ENCODE measurements at regions not wholly inside any gene's neighbourhood (a gene's known extent, or its start where the extent isn't known, plus 50 kb on each side); places are given as distances from the start of the nearest gene placed in this dataset.

DNA sequence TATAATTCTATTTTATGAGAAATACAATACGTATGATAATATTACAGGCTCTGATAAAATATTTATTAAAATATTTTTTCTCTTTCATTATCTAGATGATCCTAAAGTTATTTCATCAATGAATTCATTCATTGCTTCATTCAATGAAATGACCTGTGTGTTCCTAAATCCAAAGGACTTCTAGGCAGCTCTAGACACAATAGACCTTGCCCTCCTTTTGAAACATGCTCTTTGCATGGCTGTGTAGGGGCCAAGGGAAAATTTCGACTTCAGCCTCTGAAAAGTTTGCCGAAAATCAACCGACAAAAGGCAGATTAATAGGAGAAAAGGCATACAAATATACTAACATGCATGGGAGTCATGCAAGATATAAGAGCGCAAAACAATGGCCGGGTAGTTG lies 402.0 kb downstream of the ELAVL2 start:
- DNase-seq (ENCODE audit: low spot score in 2 of 2): no peak
- Histone ChIP-seq H3K27ac (no peak overlapping the region), H3K4me3 (no peak overlapping the region), H3K9me3 (no peaks in the 10 kb centered on the region), H3K4me1 (no peaks in the 10 kb centered on the region), H3K27me3 (no peaks in the 10 kb centered on the region), H3K36me3 (no peaks in the 10 kb centered on the region)
- intact Hi-C loops (cut with DNase I): no loop called here
- TF ChIP-seq, protein P1, sequence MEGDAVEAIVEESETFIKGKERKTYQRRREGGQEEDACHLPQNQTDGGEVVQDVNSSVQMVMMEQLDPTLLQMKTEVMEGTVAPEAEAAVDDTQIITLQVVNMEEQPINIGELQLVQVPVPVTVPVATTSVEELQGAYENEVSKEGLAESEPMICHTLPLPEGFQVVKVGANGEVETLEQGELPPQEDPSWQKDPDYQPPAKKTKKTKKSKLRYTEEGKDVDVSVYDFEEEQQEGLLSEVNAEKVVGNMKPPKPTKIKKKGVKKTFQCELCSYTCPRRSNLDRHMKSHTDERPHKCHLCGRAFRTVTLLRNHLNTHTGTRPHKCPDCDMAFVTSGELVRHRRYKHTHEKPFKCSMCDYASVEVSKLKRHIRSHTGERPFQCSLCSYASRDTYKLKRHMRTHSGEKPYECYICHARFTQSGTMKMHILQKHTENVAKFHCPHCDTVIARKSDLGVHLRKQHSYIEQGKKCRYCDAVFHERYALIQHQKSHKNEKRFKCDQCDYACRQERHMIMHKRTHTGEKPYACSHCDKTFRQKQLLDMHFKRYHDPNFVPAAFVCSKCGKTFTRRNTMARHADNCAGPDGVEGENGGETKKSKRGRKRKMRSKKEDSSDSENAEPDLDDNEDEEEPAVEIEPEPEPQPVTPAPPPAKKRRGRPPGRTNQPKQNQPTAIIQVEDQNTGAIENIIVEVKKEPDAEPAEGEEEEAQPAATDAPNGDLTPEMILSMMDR (IDR thresholded peaks at IDR 0.05): no peak

DNA sequence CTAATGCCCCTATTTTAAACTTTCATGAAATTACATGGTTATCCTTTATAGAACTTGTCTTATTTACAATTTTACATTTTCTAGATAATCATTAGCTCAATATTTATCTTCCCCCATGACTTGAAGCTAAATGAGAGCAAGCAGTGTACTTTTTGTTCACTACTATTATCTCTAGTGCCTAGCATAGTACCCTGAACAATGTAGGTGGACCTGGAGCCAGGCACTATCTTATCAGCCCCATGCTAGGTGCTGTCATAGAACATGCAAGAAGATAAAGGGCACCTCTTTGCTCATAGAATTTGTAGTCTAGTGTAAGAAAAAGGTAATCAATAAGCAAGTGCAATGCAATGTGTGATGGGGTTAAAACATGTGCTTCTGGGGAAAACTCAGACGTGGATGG lies 399.9 kb downstream of the ELAVL2 start:
- no peak for DNase-seq (ENCODE audit: low spot score in 2 of 2)
- Histone ChIP-seq H3K9me3 (no peaks in the 10 kb centered on the region), H3K4me3 (no peak overlapping the region), H3K36me3 (no peaks in the 10 kb centered on the region), H3K27ac (no peak overlapping the region), H3K4me1 (no peaks in the 10 kb centered on the region), H3K27me3 (no peaks in the 10 kb centered on the region)
- TF ChIP-seq, protein P1 (IDR thresholded peaks at IDR 0.05): no peak
- intact Hi-C loops (cut with DNase I): no loop called here

DNA sequence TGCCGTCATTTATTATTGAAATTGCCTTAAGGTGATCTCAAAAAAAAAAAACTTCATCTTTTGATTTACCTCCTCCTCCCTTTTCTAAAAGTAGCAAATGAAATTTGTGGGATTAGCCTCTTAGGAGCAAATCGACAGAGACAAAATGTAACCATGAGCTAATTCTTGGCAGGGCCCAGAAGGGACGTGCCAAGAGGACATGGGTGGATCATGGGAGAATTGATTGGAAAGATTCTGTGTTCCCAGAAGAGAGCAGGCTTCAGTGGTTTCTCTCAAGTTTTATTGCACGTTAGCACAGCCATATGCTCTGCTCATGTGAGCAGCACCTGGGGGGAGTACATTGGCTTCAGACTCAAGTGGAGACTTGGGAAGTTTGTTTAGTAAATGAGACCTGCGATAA lies 394.6 kb downstream of the ELAVL2 start:
- H3K36me3 ChIP-seq: no peaks in the 10 kb centered on the region
- TF ChIP-seq, protein P1 (IDR thresholded peaks at IDR 0.05): no peak
- no peak for DNase-seq (ENCODE audit: low spot score in 2 of 2)
- H3K4me3 ChIP-seq: no peak overlapping the region
- no peak overlapping the region for H3K27ac ChIP-seq
- H3K9me3 ChIP-seq: no peaks in the 10 kb centered on the region
- intact Hi-C loops (cut with DNase I): no loop called here
- no peaks in the 10 kb centered on the region for H3K4me1 ChIP-seq
- H3K27me3 ChIP-seq: no peaks in the 10 kb centered on the region

DNA sequence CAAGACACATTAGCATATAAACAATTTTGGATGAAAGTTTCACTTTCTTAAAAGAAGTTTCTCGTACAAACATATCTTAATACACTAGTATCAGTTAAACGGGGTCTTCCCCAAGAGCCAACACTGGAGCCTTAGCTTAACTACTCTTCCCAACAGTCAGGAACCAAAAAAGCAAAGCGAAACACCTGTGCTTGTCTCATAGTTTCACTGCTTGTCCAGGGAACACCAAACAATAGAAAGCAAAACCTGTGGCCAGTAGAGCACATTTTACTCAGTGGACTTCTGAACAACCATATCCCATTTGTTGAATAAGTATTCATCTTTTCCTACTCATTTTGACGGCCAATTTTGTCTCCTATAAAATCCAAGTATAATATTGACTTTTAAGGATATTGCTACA lies 391.4 kb downstream of the ELAVL2 start:
- intact Hi-C loops (cut with DNase I): no loop called here
- no peaks in the 10 kb centered on the region for H3K27me3 ChIP-seq
- H3K9me3 ChIP-seq: no peaks in the 10 kb centered on the region
- H3K36me3 ChIP-seq: no peaks in the 10 kb centered on the region
- no peak for DNase-seq (ENCODE audit: low spot score in 2 of 2)
- TF ChIP-seq, protein P1 (IDR thresholded peaks at IDR 0.05): no peak
- H3K27ac ChIP-seq: no peak overlapping the region
- no peaks in the 10 kb centered on the region for H3K4me1 ChIP-seq
- no peak overlapping the region for H3K4me3 ChIP-seq

DNA sequence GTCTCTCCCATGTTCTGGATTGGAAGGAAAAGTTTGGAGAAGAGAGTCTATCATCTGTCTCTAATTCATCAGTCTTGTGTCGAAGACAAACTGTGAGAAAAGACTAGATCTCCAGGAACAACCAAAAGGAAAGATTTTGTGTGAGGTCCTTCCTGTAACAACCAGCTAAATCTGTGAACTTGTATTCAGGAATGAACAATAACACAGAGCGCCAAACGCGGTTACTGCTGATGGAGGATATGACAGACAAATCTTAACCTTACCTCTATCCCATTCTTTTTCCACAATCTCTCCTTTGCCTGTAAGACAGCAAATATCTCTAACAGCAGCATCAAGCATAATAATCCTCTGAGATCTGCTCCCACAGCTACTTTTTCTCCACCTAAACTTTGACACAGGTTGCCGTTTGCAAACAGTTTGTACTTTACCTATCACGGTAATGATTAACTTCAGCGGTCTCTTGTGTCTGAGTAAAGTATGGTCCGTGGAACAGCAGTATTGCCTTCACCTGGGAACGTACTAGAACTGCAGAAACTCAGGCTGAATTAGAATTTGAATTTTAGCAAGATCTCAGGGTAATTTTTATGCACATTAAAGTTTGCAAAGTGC lies 387.6 kb downstream of the ELAVL2 start:
- Histone ChIP-seq H3K27ac (no peak overlapping the region), H3K4me3 (no peak overlapping the region), H3K27me3 (no peaks in the 10 kb centered on the region), H3K4me1 (no peaks in the 10 kb centered on the region), H3K9me3 (no peaks in the 10 kb centered on the region), H3K36me3 (no peaks in the 10 kb centered on the region)
- intact Hi-C loops (cut with DNase I): no loop called here
- DNase-seq (ENCODE audit: low spot score in 2 of 2): no peak
- TF ChIP-seq, protein P1 (IDR thresholded peaks at IDR 0.05): no peak

DNA sequence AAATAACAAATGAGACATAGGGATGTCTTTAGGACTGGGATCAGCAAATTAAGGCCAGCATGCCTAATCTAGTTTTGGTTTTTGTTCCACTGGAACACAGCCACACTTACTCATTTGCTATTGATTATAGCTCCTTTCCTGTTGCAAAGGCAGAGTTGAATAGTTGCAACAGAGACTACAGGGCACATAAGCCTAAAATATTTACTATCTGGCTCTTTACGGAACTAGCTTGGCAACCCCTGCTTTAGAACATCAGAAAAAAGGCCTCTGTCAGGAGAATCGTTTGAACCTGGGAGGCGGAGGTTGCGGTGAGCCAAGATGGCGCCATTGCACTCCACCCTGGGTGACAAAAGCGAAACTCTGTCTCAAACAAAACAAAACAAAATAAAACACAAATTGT lies 384.8 kb downstream of the ELAVL2 start:
- Histone ChIP-seq H3K27ac (no peak overlapping the region), H3K9me3 (no peaks in the 10 kb centered on the region), H3K4me1 (no peaks in the 10 kb centered on the region), H3K4me3 (no peak overlapping the region), H3K27me3 (no peaks in the 10 kb centered on the region), H3K36me3 (no peaks in the 10 kb centered on the region)
- TF ChIP-seq, protein P1 (IDR thresholded peaks at IDR 0.05): no peak
- intact Hi-C loops (cut with DNase I): no loop called here
- no peak for DNase-seq (ENCODE audit: low spot score in 2 of 2)

All from ascending aorta (tissue), 2 donors.